Umbilical cord (tissue), 1 donor: ENCODE measurements at regions not wholly inside any gene's neighbourhood (a gene's known extent, or its start where the extent isn't known, plus 50 kb on each side); places are given as distances from the start of the nearest gene placed in this dataset.

Experiments used
- DNase-seq: peaks from one replicate; pipeline ENCODE4 v3.0.0-alpha.2; 2015; ENCODE audit warnings: low spot score

GRCh38 chr3:24756101-24756888 lies 261.6 kb upstream of the THRB start:
- peak; percentile 87 for DNase-seq

GRCh38 chr3:24763393-24763792 lies 268.7 kb upstream of the THRB start:
- peak; percentile 52 for DNase-seq

- peak; percentile 82 for DNase-seq
Observed at GRCh38 chr3:24764236-24764915, 269.7 kb upstream of the THRB start.

GRCh38 chr3:24765399-24765798 lies 270.7 kb upstream of the THRB start:
- DNase-seq, result peak; percentile 48

- DNase-seq, result no peak
Observed at GRCh38 chr3:24769918-24770317, 275.3 kb upstream of the THRB start.

GRCh38 chr3:24773798-24774197 lies 279.1 kb upstream of the THRB start:
- peak; percentile 89 for DNase-seq

- DNase-seq, result no peak
Observed at GRCh38 chr3:24780991-24781390, 286.3 kb upstream of the THRB start.

- DNase-seq, result no peak
Observed at GRCh38 chr3:24781454-24781853, 286.8 kb upstream of the THRB start.

- no peak for DNase-seq
Observed at GRCh38 chr3:24793896-24794295, 299.2 kb upstream of the THRB start.

GRCh38 chr3:24802614-24803013 lies 308.0 kb upstream of the THRB start:
- no peak for DNase-seq

- no peak for DNase-seq
Observed at GRCh38 chr3:24804095-24804494, 309.4 kb upstream of the THRB start.

- peak; percentile 35 for DNase-seq
Observed at GRCh38 chr3:24810881-24811280, 316.2 kb upstream of the THRB start.

- no peak for DNase-seq
Observed at GRCh38 chr3:24812116-24812515, 317.5 kb upstream of the THRB start.

GRCh38 chr3:24818055-24818454 lies 323.4 kb upstream of the THRB start:
- DNase-seq, result no peak

- DNase-seq, result no peak
Observed at GRCh38 chr3:24828011-24828410, 333.4 kb upstream of the THRB start.

- DNase-seq, result no peak
Observed at GRCh38 chr3:24828551-24828950, 333.9 kb upstream of the THRB start.

- DNase-seq, result peak; percentile 43
Observed at GRCh38 chr3:24829011-24829581, 334.4 kb upstream of the THRB start.

- peak; percentile 31 for DNase-seq
Observed at GRCh38 chr3:24829629-24830229, 335.1 kb upstream of the THRB start.

- DNase-seq, result peak; percentile 38
Observed at GRCh38 chr3:24830230-24831152, 335.8 kb upstream of the THRB start.

- no peak for DNase-seq
Observed at GRCh38 chr3:24831221-24831620, 336.6 kb upstream of the THRB start.

- DNase-seq, result no peak
Observed at GRCh38 chr3:24832891-24833290, 338.2 kb upstream of the THRB start.
